SK-N-MC (cell line): ENCODE measurements at regions not wholly inside any gene's neighbourhood (a gene's known extent, or its start where the extent isn't known, plus 50 kb on each side); places are given as distances from the start of the nearest gene placed in this dataset.

Source experiments
- EZH2 ChIP-seq: fragments of 200-600 bp; sonication (generic); IDR thresholded peaks from one replicate; pipeline ENCODE4 v1.6.1; 2017; ENCODE audit warnings: antibody characterized with exemption
- FOXP2 ChIP-seq: optimal IDR thresholded peaks from 2 replicates; pipeline ENCODE3; 2011; ENCODE audit warnings: mild to moderate bottlenecking, moderate library complexity; ENCODE audit not compliant: insufficient read depth; ENCODE audit errors: extremely low read length, control extremely low read depth
- POLR2AphosphoS5 ChIP-seq: IDR thresholded peaks from 2 replicates; pipeline ENCODE4 v1.6.1; 2012; ENCODE audit warnings: mild to moderate bottlenecking, low read depth, low read length, borderline replicate concordance

GRCh38 chr12:5197656-5198055, 154.0 kb downstream of the KCNA5 start:
- TF ChIP-seq EZH2: no peak
- no peak for TF ChIP-seq POLR2AphosphoS5
- TF ChIP-seq FOXP2: no peak
